ENCODE measurements at regions not wholly inside any gene's neighbourhood (a gene's known extent, or its start where the extent isn't known, plus 50 kb on each side); places are given as distances from the start of the nearest gene placed in this dataset.

- no peak for TF ChIP-seq CTCF (conservative IDR thresholded peaks at IDR 0.05; ENCODE audit: low read length)
- no peak overlapping the region for H3K4me3 ChIP-seq (ENCODE audit: low read length)
- no peak for DNase-seq (ENCODE audit: low read depth)
Measured at GRCh38 chr5:148934895-148935400, 108.5 kb downstream of the ADRB2 start.

- no peak overlapping the region for H3K4me3 ChIP-seq (ENCODE audit: low read length)
- no peak for DNase-seq (ENCODE audit: low read depth)
- TF ChIP-seq CTCF (conservative IDR thresholded peaks at IDR 0.05; ENCODE audit: low read length), result no peak
Measured at GRCh38 chr5:148937239-148937638, 110.8 kb downstream of the ADRB2 start.

GRCh38 chr5:148937830-148938521 is 111.6 kb downstream of the ADRB2 start:
- no peak overlapping the region for H3K4me3 ChIP-seq (ENCODE audit: low read length)
- TF ChIP-seq CTCF (conservative IDR thresholded peaks at IDR 0.05; ENCODE audit: low read length), result no peak
- DNase-seq (ENCODE audit: low read depth), result no peak

- TF ChIP-seq CTCF (conservative IDR thresholded peaks at IDR 0.05; ENCODE audit: low read length), result no peak
- no peak overlapping the region for H3K4me3 ChIP-seq (ENCODE audit: low read length)
- no peak for DNase-seq (ENCODE audit: low read depth)
Measured at GRCh38 chr5:148938522-148938882, 112.1 kb downstream of the ADRB2 start.

GRCh38 chr5:148939676-148940075 is 113.3 kb downstream of the ADRB2 start:
- no peak overlapping the region for H3K4me3 ChIP-seq (ENCODE audit: low read length)
- TF ChIP-seq CTCF (conservative IDR thresholded peaks at IDR 0.05; ENCODE audit: low read length), result no peak
- DNase-seq (ENCODE audit: low read depth), result peak; percentile 21

GRCh38 chr5:148941810-148942209 is 115.4 kb downstream of the ADRB2 start:
- no peak for DNase-seq (ENCODE audit: low read depth)
- TF ChIP-seq CTCF (conservative IDR thresholded peaks at IDR 0.05; ENCODE audit: low read length), result no peak
- H3K4me3 ChIP-seq (ENCODE audit: low read length), result no peak overlapping the region

GRCh38 chr5:148949841-148950470 is 112.9 kb downstream of the SH3TC2 start:
- DNase-seq (ENCODE audit: low read depth), result peak; percentile 25
- no peak for TF ChIP-seq CTCF (conservative IDR thresholded peaks at IDR 0.05; ENCODE audit: low read length)
- no peak overlapping the region for H3K4me3 ChIP-seq (ENCODE audit: low read length)

Data from AG10803 (cell line).